Stimulated activated CD8-positive, alpha-beta memory T cell treated with anti-CD3 and anti-CD28 coated beads, Interleukin-12 subunit alpha, Interleukin-12 subunit beta, amount 100 ng/mL, for 4 hours (primary cell): ENCODE measurements at regions not wholly inside any gene's neighbourhood (a gene's known extent, or its start where the extent isn't known, plus 50 kb on each side); places are given as distances from the start of the nearest gene placed in this dataset.
"Not testable (repeated sequence)": the region's sequence is repeated elsewhere in the genome, so short reads cannot be mapped to it uniquely, and the experiment has no call there.

Source experiments
- DNase-seq: peaks from one replicate; pipeline ENCODE4 v3.0.0-alpha.2; 2020; ENCODE audit warnings: low read depth

GRCh38 chr2:175253871-175254270, 72.4 kb upstream of the ATP5MC3 start:
- no peak for DNase-seq

- DNase-seq: no peak
These were observed 70.0 kb upstream of the ATP5MC3 start for GRCh38 chr2:175251425-175252041.

GRCh38 chr2:175247159-175247558, 65.6 kb upstream of the ATP5MC3 start:
- DNase-seq: no peak

DNA sequence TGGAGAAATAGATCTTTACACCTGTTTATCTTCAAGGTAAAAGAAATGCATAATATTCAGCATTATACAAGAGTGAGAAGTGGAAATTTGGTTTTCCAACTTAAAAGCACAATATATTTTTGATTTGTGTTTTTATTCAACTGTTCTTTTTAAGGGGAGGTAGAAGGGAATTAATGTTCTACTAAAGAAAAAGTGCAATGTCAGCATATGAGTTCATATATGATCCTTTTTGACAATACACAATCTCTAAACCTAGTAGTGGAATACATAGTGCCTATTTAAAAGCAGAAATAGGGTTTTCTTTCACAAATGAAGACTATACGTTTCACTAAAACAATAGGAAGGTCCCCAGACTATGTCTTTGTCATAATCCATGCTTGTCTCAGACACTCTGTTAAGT, 63.2 kb upstream of the ATP5MC3 start:
- no peak for DNase-seq

GRCh38 chr2:175241691-175242090, 60.2 kb upstream of the ATP5MC3 start:
- DNase-seq: no peak

DNA sequence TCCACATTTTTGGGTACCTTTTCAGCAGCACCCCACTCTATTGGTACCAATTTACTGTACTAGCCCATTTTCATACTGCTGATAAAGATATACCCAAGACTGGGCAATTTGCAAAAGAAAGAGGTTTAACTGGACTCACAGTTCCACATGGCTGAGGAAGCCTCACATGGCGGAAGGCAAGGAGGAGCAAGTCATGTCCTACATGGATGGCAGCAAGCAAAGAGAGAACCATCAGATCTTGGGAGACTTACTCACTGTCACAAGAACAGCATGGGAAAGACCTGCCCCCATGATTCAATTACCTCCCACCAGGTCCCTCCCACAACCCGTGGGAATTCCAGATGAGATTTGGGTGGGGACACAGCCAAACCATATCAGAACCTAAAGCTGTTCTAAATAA, 58.5 kb upstream of the ATP5MC3 start:
- not testable (repeated sequence) for DNase-seq

GRCh38 chr2:175236930-175237329, 55.4 kb upstream of the ATP5MC3 start:
- no peak for DNase-seq

DNA sequence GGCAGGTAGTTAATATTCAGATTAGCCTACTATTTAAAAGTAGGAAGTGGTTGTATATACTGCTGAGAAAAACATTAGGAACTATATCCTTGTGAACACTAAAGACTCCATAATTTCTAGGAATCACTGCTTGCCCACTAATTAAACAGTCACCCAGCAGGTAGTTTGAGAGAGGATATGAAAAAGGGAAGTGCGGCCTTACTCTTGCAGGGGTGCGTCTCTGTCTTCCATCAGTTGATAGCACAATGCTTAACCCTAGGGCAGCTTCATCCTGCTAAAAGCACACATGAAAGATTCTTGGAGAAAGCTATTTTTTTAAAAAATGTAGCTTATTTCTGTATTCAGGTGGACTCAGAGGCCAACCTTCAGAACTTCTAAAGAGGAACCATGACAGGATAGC, 53.1 kb upstream of the ATP5MC3 start:
- DNase-seq: no peak

GRCh38 chr2:175234153-175234552, 52.6 kb upstream of the ATP5MC3 start:
- no peak for DNase-seq

- no peak for DNase-seq
These were observed 51.7 kb upstream of the ATP5MC3 start for GRCh38 chr2:175233135-175233719.
